GM13977 (cell line): ENCODE measurements at regions not wholly inside any gene's neighbourhood (a gene's known extent, or its start where the extent isn't known, plus 50 kb on each side); places are given as distances from the start of the nearest gene placed in this dataset.

Experiments
- DNase-seq: peaks from one replicate; pipeline ENCODE4 v3.0.0; 2012; ENCODE audit warnings: low spot score
- CTCF ChIP-seq: IDR thresholded peaks from 2 replicates; pipeline ENCODE4 v1.5.1; 2012; ENCODE audit warnings: mild to moderate bottlenecking, control low read depth; ENCODE audit not compliant: insufficient read depth; ENCODE audit errors: extremely low read depth, missing control alignments
- in situ Hi-C: fragments of 300-500 bp; cut with MboI; formaldehyde crosslinking; loops from one replicate; pipeline ENCODE4 v1.12.0; 2022; ENCODE audit warnings: low sequenced_read_pairs, low pct_unique_long_range_greater_than_20kb, mixed read lengths, inconsistent platforms; ENCODE audit not compliant: unreplicated experiment

- in situ Hi-C loops: no loop called here
- TF ChIP-seq CTCF: no peak
- DNase-seq: no peak
Observed at GRCh38 chr6:21827425-21828202, 234.1 kb downstream of the SOX4 start.

GRCh38 chr6:21828704-21829103 is 235.2 kb downstream of the SOX4 start:
- no peak for TF ChIP-seq CTCF
- in situ Hi-C loops: no loop called here

GRCh38 chr6:21829126-21829525 is 235.6 kb downstream of the SOX4 start:
- DNase-seq: no peak
- no peak for TF ChIP-seq CTCF
- in situ Hi-C loops: no loop called here

More at GRCh38 chr6:21828704-21829103, 235.2 kb downstream of the SOX4 start:
- no peak for DNase-seq

GRCh38 chr6:21831521-21832291 is 238.2 kb downstream of the SOX4 start:
- no peak for TF ChIP-seq CTCF
- in situ Hi-C loops: no loop called here
- no peak for DNase-seq

GRCh38 chr6:21836277-21836676 is 242.7 kb downstream of the SOX4 start:
- DNase-seq: no peak

More at GRCh38 chr6:21836277-21836676, 242.7 kb downstream of the SOX4 start:
- TF ChIP-seq CTCF: no peak
- in situ Hi-C loops: no loop called here
